H1 (cell line): ENCODE measurements at regions not wholly inside any gene's neighbourhood (a gene's known extent, or its start where the extent isn't known, plus 50 kb on each side); places are given as distances from the start of the nearest gene placed in this dataset.

ENCODE experiments used
- CTCF ChIA-PET: fragments of 300-600 bp; sonication (Branson Sonifier 250); formaldehyde crosslinking; loops from one replicate; lab custom pipeline; 2021; ENCODE audit not compliant: partially characterized antibody; lab: Charles Lee
- POLR2A ChIA-PET: fragments of 300-600 bp; sonication (Branson Sonifier 250); formaldehyde crosslinking; loops from one replicate; lab custom pipeline; 2021; ENCODE audit warnings: inconsistent platforms; ENCODE audit not compliant: partially characterized antibody; lab: Charles Lee
- DNase-seq, 2 experiments: peaks; one replicate each; pipeline versions ENCODE4 v3.0.0 to v3.0.0-alpha.2; 2010 to 2022; ENCODE audit warnings: low spot score in 2 of 2, low read depth in 1 of 2, mixed read lengths in 1 of 2
- FAIRE-seq: peaks from 2 replicates; lab custom pipeline; 2011; peaks lifted over from hg19 to GRCh38; lab: Jason Lieb, UNC
- H2AFZ ChIP-seq: 2 replicates; pipeline ENCODE4 v1.8.1; 2012; ENCODE audit warnings: low read length, inconsistent platforms
- H2AK5ac ChIP-seq: 2 replicates; pipeline ENCODE4 v1.6.1; 2013; ENCODE audit warnings: low read depth, low read length
- H2BK120ac ChIP-seq: replicated peaks from 2 replicates; pipeline ENCODE3; 2013; ENCODE audit warnings: low read depth, low read length, inconsistent platforms
- H2BK12ac ChIP-seq: 2 replicates; pipeline ENCODE4 v1.6.1; 2013; ENCODE audit warnings: low read depth, low read length
- H2BK15ac ChIP-seq: 2 replicates; pipeline ENCODE4 v1.6.1; 2013; ENCODE audit warnings: low read length
- H2BK20ac ChIP-seq: 2 replicates; pipeline ENCODE4 v1.6.1; 2013; ENCODE audit warnings: low read length
- H2BK5ac ChIP-seq: 2 replicates; pipeline ENCODE4 v1.6.1; 2013; ENCODE audit warnings: low read depth, low read length
- H3K14ac ChIP-seq: 2 replicates; pipeline ENCODE4 v1.6.1; 2013; ENCODE audit warnings: inconsistent platforms; ENCODE audit not compliant: insufficient read length
- H3K18ac ChIP-seq: 2 replicates; pipeline ENCODE4 v1.6.1; 2013; ENCODE audit warnings: low read length; ENCODE audit errors: extremely low read depth
- H3K23ac ChIP-seq: 2 replicates; pipeline ENCODE4 v1.6.1; 2013; ENCODE audit warnings: inconsistent platforms; ENCODE audit not compliant: insufficient read length
- H3K23me2 ChIP-seq: 2 replicates; pipeline ENCODE4 v1.6.1; 2013; ENCODE audit warnings: low read depth, low read length
- H3K27ac ChIP-seq: 2 replicates; pipeline ENCODE4 v1.6.1; 2011; ENCODE audit warnings: low read depth, low read length, inconsistent platforms
- H3K27me3 ChIP-seq, 4 experiments: replicated peaks in 1 of 4; 1 replicate in 1 of 4; 2 replicates in 3 of 4; pipeline versions ENCODE4 v1.6.1 to v1.8.1; 2011 to 2013; ENCODE audit warnings: low read length in 3 of 4, mild to moderate bottlenecking in 3 of 4, inconsistent platforms in 2 of 4, mixed read lengths in 2 of 4, moderate library complexity in 1 of 4; ENCODE audit not compliant: control insufficient read depth in 3 of 4, insufficient read depth in 3 of 4; ENCODE audit errors: extremely low read depth in 1 of 4
- H3K36me3 ChIP-seq, 4 experiments: 2 replicates each; pipeline versions ENCODE4 v1.6.1 to v1.8.1; 2011 to 2013; ENCODE audit warnings: mild to moderate bottlenecking in 4 of 4, low read length in 3 of 4, moderate library complexity in 2 of 4, control low read depth in 1 of 4, inconsistent platforms in 1 of 4; ENCODE audit not compliant: insufficient read depth in 4 of 4, control insufficient read depth in 2 of 4
- H3K4ac ChIP-seq: replicated peaks from 2 replicates; pipeline ENCODE3; 2013; ENCODE audit warnings: low read length, low read depth, mixed read lengths, inconsistent platforms; ENCODE audit not compliant: insufficient read length
- H3K4me1 ChIP-seq, 4 experiments: replicated peaks in 1 of 4; 1 replicate in 1 of 4; 2 replicates in 3 of 4; pipeline versions ENCODE4 v1.6.1 to v1.8.1; 2011 to 2013; ENCODE audit warnings: low read length in 3 of 4, inconsistent platforms in 2 of 4, mixed read lengths in 1 of 4; ENCODE audit not compliant: insufficient read depth in 4 of 4, control insufficient read depth in 3 of 4
- H3K4me2 ChIP-seq, 2 experiments: 2 replicates each; pipeline versions ENCODE4 v1.6.1 to v1.8.1; 2011 to 2013; ENCODE audit warnings: low read depth in 2 of 2, low read length in 2 of 2, control low read depth in 1 of 2, inconsistent platforms in 1 of 2, mild to moderate bottlenecking in 1 of 2; ENCODE audit not compliant: insufficient read depth in 1 of 2
- H3K4me3 ChIP-seq, 4 experiments: fragments of 200-600, 300-600 bp in 1 of 4; sonication (generic), shearing (Covaris generic), sonication (Bioruptor Twin) in 1 of 4; 2 replicates each; pipeline versions ENCODE4 v1.5.1 to v1.8.1; 2011 to 2016; ENCODE audit warnings: low read length in 4 of 4, low read depth in 3 of 4, control low read depth in 2 of 4, inconsistent platforms in 2 of 4, mild to moderate bottlenecking in 2 of 4, mixed read lengths in 1 of 4, moderate library complexity in 1 of 4; ENCODE audit not compliant: insufficient read depth in 2 of 4; ENCODE audit errors: extremely low read depth in 1 of 4
- H3K56ac ChIP-seq: replicated peaks from 2 replicates; pipeline ENCODE3; 2013; ENCODE audit warnings: low read depth, mild to moderate bottlenecking, mixed read lengths, low read length, inconsistent platforms; ENCODE audit not compliant: insufficient read length
- H3K79me1 ChIP-seq: 2 replicates; pipeline ENCODE4 v1.6.1; 2013; ENCODE audit warnings: low read depth, low read length, control low read depth
- H3K79me2 ChIP-seq, 2 experiments: 2 replicates each; pipeline versions ENCODE4 v1.6.1 to v1.8.1; 2012 to 2013; ENCODE audit warnings: low read length in 2 of 2, mild to moderate bottlenecking in 2 of 2, inconsistent platforms in 1 of 2; ENCODE audit not compliant: insufficient read depth in 2 of 2, control insufficient read depth in 1 of 2
- H3K9ac ChIP-seq, 4 experiments: replicated peaks in 1 of 4; 1 replicate in 1 of 4; 2 replicates in 3 of 4; pipeline versions ENCODE4 v1.6.1 to v1.8.1; 2011 to 2013; ENCODE audit warnings: low read depth in 3 of 4, low read length in 3 of 4, control low read depth in 2 of 4, mild to moderate bottlenecking in 2 of 4, moderate library complexity in 2 of 4, inconsistent platforms in 1 of 4; ENCODE audit errors: extremely low read depth in 1 of 4
- H3K9me3 ChIP-seq, 2 experiments: 2 replicates each; pipeline versions ENCODE4 v1.6.1 to v1.8.1; 2012 to 2013; ENCODE audit warnings: mild to moderate bottlenecking in 2 of 2, moderate library complexity in 2 of 2, control low read depth in 1 of 2, inconsistent platforms in 1 of 2, low read depth in 1 of 2, low read length in 1 of 2, mixed read lengths in 1 of 2; ENCODE audit not compliant: insufficient read depth in 2 of 2
- H4K20me1 ChIP-seq, 2 experiments: replicated peaks in 1 of 2; 2 replicates each; pipeline versions ENCODE3 to v1.8.1; 2011 to 2013; ENCODE audit warnings: inconsistent platforms in 2 of 2, low read length in 2 of 2, mild to moderate bottlenecking in 1 of 2; ENCODE audit not compliant: insufficient read depth in 2 of 2, control insufficient read depth in 1 of 2
- H4K5ac ChIP-seq: 2 replicates; pipeline ENCODE4 v1.6.1; 2013; ENCODE audit warnings: low read length, low read depth, mixed read lengths, inconsistent platforms; ENCODE audit not compliant: insufficient read length
- H4K8ac ChIP-seq: 2 replicates; pipeline ENCODE4 v1.8.0; 2013; ENCODE audit warnings: mild to moderate bottlenecking, moderate library complexity, low read length, inconsistent platforms; ENCODE audit not compliant: insufficient read depth; ENCODE audit errors: extremely low read depth
- H4K91ac ChIP-seq: replicated peaks from 2 replicates; pipeline ENCODE3; 2013; ENCODE audit warnings: low read length, mixed read lengths, inconsistent platforms; ENCODE audit not compliant: insufficient read length
- BACH1 ChIP-seq: IDR thresholded peaks from 2 replicates; pipeline ENCODE4 v1.6.1; 2012; ENCODE audit warnings: low read length, improper control_type of control experiment
- BCL11A ChIP-seq, 2 experiments: IDR thresholded peaks; one replicate each; pipeline ENCODE4 v1.6.1; 2011; ENCODE audit warnings: low read depth in 2 of 2, low read length in 2 of 2, mild to moderate bottlenecking in 2 of 2
- CEBPB ChIP-seq: IDR thresholded peaks from 2 replicates; pipeline ENCODE4 v1.6.1; 2012; ENCODE audit warnings: low read depth, low read length
- CHD2 ChIP-seq: IDR thresholded peaks from 2 replicates; pipeline ENCODE4 v1.6.1; 2012; ENCODE audit warnings: low read length, improper control_type of control experiment
- EGR1 ChIP-seq: IDR thresholded peaks from 2 replicates; pipeline ENCODE4 v1.6.1; 2011; ENCODE audit warnings: low read depth, low read length, borderline replicate concordance
- EP300 ChIP-seq, 2 experiments: IDR thresholded peaks; 1 replicate in 1 of 2; 2 replicates in 1 of 2; pipeline ENCODE4 v1.6.1; 2011 to 2012; ENCODE audit warnings: low read depth in 2 of 2, low read length in 2 of 2, mild to moderate bottlenecking in 2 of 2, borderline replicate concordance in 1 of 2, inconsistent platforms in 1 of 2, moderate library complexity in 1 of 2
- KDM5A ChIP-seq: fragments of 200-600 bp; IDR thresholded peaks from 2 replicates; pipeline ENCODE4 v1.7.1; 2012; ENCODE audit warnings: mild to moderate bottlenecking, low read length, inconsistent platforms, mixed read lengths
- PHF8 ChIP-seq: fragments of 200-600 bp; sonication (generic); conservative IDR thresholded peaks from 2 replicates; pipeline ENCODE4 v1.7.1; 2012; ENCODE audit warnings: low read depth, mild to moderate bottlenecking, inconsistent platforms, low read length, moderate library complexity
- WGBS, 2 experiments: shearing (Covaris generic) in 1 of 2; methylation state at CpG; one replicate each; pipeline versions ENCODE4 v1.1.6 to v1.1.7; 2013 to 2015; ENCODE audit warnings: low lambda C conversion rate in 2 of 2, mixed read lengths in 2 of 2, inconsistent platforms in 1 of 2, low coverage in 1 of 2, missing lambda C conversion rate in 1 of 2; ENCODE audit not compliant: insufficient replicate concordance in 2 of 2, insufficient coverage in 1 of 2, insufficient read length in 1 of 2; ENCODE audit errors: extremely low coverage in 1 of 2, missing lambda C conversion rate in 1 of 2; 5-methylcytosine and 5-hydroxymethylcytosine counted together

- H3K4me2 ChIP-seq = no peak overlapping the region
- H4K8ac ChIP-seq = no peak overlapping the region
- no peak overlapping the region for H4K91ac ChIP-seq
- H3K4me1 ChIP-seq = no peaks in the 10 kb centered on the region
- H3K18ac ChIP-seq = no peak overlapping the region
- DNase-seq (no peak), FAIRE-seq (no peak)
- 88% methylated on average over 2 of the region's 2 CpGs; no CpG with 5 or more reads in 1 of the 2 experiments for WGBS, 2 experiments
- H2BK12ac ChIP-seq = no peak overlapping the region
- H3K56ac ChIP-seq = no peak overlapping the region
- ChIA-PET CTCF (no interaction called here), POLR2A (no interaction called here)
- no peak overlapping the region for H3K14ac ChIP-seq
- no peaks in the 10 kb centered on the region for H3K79me1 ChIP-seq
- H3K23ac ChIP-seq = no peak overlapping the region
- no peak overlapping the region for H2AFZ ChIP-seq
- H2AK5ac ChIP-seq = no peak overlapping the region
- H4K5ac ChIP-seq = no peak overlapping the region
- no peaks in the 10 kb centered on the region for H3K9me3 ChIP-seq
- H2BK120ac ChIP-seq = no peak overlapping the region
- H3K27me3 ChIP-seq = no peaks in the 10 kb centered on the region
- H2BK5ac ChIP-seq = no peak overlapping the region
- no peak overlapping the region for H2BK20ac ChIP-seq
- no peaks in the 10 kb centered on the region for H3K36me3 ChIP-seq
- TF ChIP-seq CEBPB (no peak), CHD2 (no peak), PHF8 (no peak), EP300 (IDR thresholded peaks at IDR 0.05; ENCODE audit: borderline replicate concordance in 1 of 2, low read depth in 2 of 2, low read length in 2 of 2) (no peak), KDM5A (no peak), EGR1 (no peak), BCL11A (IDR thresholded peaks at IDR 0.05; ENCODE audit: low read depth in 2 of 2, low read length in 2 of 2) (no peak), BACH1 (no peak)
- H3K79me2 ChIP-seq = no peaks in the 10 kb centered on the region
- no peaks in the 10 kb centered on the region for H4K20me1 ChIP-seq
- no peak overlapping the region for H3K4ac ChIP-seq
- H3K27ac ChIP-seq = no peak overlapping the region
- H3K23me2 ChIP-seq = no peaks in the 10 kb centered on the region
- no peak overlapping the region for H2BK15ac ChIP-seq
- H3K9ac ChIP-seq = no peak overlapping the region
- no peak overlapping the region for H3K4me3 ChIP-seq
These were observed 644.2 kb upstream of the SEMA6A start for GRCh38 chr5:117218789-117219188.
